ENCODE measurements at regions not wholly inside any gene's neighbourhood (a gene's known extent, or its start where the extent isn't known, plus 50 kb on each side); places are given as distances from the start of the nearest gene placed in this dataset.

GRCh38 chr5:15183520-15183919, 311.9 kb upstream of the ANKH start:
- Histone ChIP-seq H3K4me1 (ENCODE audit: control insufficient read depth, extremely low read depth, insufficient read depth, low read length) (no peaks in the 10 kb centered on the region), H3K27me3 (ENCODE audit: control insufficient read depth, insufficient read depth, low read length) (no peaks in the 10 kb centered on the region), H4K20me1 (ENCODE audit: control insufficient read depth, extremely low read depth, insufficient read depth, low read length) (no peaks in the 10 kb centered on the region), H3K36me3 (ENCODE audit: control insufficient read depth, insufficient read depth, low read length) (no peaks in the 10 kb centered on the region), H3K4me3 (replicated peaks in 1 of 4; ENCODE audit: control extremely low read depth in 1 of 4, insufficient read depth in 1 of 4, low read depth in 3 of 4, low read length in 4 of 4) (no peak overlapping the region), H3K4me2 (ENCODE audit: extremely low read depth, insufficient read depth, low read length) (no peak overlapping the region), H2AFZ (ENCODE audit: low read length) (no peak overlapping the region), H3K79me2 (ENCODE audit: control insufficient read depth, insufficient read depth, low read length) (no peaks in the 10 kb centered on the region), H3K9me3 (ENCODE audit: control insufficient read depth, insufficient read depth, low read depth, low read length) (no peaks in the 10 kb centered on the region), H3K27ac (ENCODE audit: insufficient read depth, low read length) (no peak overlapping the region), H3K9ac (ENCODE audit: insufficient read depth, low read length) (no peak overlapping the region)
- TF ChIP-seq CTCF (conservative IDR thresholded peaks at IDR 0.05 in 1 of 2, IDR thresholded peaks at IDR 0.05 in 1 of 2; ENCODE audit: low read depth in 1 of 2, low read length in 2 of 2) (peak; percentile 18 to 28), EZH2 (IDR thresholded peaks at IDR 0.05; ENCODE audit: low read length, missing control alignments) (no peak)
- DNase-seq (ENCODE audit: low read depth in 2 of 2), result no peak

- Histone ChIP-seq H3K79me2 (ENCODE audit: control insufficient read depth, insufficient read depth, low read length) (no peaks in the 10 kb centered on the region), H3K9me3 (ENCODE audit: control insufficient read depth, insufficient read depth, low read depth, low read length) (no peaks in the 10 kb centered on the region), H3K9ac (ENCODE audit: insufficient read depth, low read length) (no peak overlapping the region), H3K27me3 (ENCODE audit: control insufficient read depth, insufficient read depth, low read length) (no peaks in the 10 kb centered on the region), H3K4me3 (replicated peaks in 1 of 4; ENCODE audit: control extremely low read depth in 1 of 4, insufficient read depth in 1 of 4, low read depth in 3 of 4, low read length in 4 of 4) (no peak overlapping the region), H3K27ac (ENCODE audit: insufficient read depth, low read length) (no peak overlapping the region), H3K4me2 (ENCODE audit: extremely low read depth, insufficient read depth, low read length) (no peak overlapping the region), H4K20me1 (ENCODE audit: control insufficient read depth, extremely low read depth, insufficient read depth, low read length) (no peaks in the 10 kb centered on the region), H2AFZ (ENCODE audit: low read length) (no peak overlapping the region), H3K4me1 (ENCODE audit: control insufficient read depth, extremely low read depth, insufficient read depth, low read length) (no peaks in the 10 kb centered on the region), H3K36me3 (ENCODE audit: control insufficient read depth, insufficient read depth, low read length) (no peaks in the 10 kb centered on the region)
- DNase-seq (ENCODE audit: low read depth in 2 of 2), result no peak
- TF ChIP-seq EZH2 (IDR thresholded peaks at IDR 0.05; ENCODE audit: low read length, missing control alignments), result no peak
- TF ChIP-seq CTCF (conservative IDR thresholded peaks at IDR 0.05 in 1 of 2, IDR thresholded peaks at IDR 0.05 in 1 of 2; ENCODE audit: low read depth in 1 of 2, low read length in 2 of 2), result no peak
Measured at GRCh38 chr5:15170173-15170572, 298.6 kb upstream of the ANKH start.

- H3K27me3 ChIP-seq (ENCODE audit: control insufficient read depth, insufficient read depth, low read length), result no peaks in the 10 kb centered on the region
- no peaks in the 10 kb centered on the region for H3K36me3 ChIP-seq (ENCODE audit: control insufficient read depth, insufficient read depth, low read length)
- no peak overlapping the region for H3K4me3 ChIP-seq (replicated peaks in 1 of 4; ENCODE audit: control extremely low read depth in 1 of 4, insufficient read depth in 1 of 4, low read depth in 3 of 4, low read length in 4 of 4)
- H4K20me1 ChIP-seq (ENCODE audit: control insufficient read depth, extremely low read depth, insufficient read depth, low read length), result no peaks in the 10 kb centered on the region
- H3K9me3 ChIP-seq (ENCODE audit: control insufficient read depth, insufficient read depth, low read depth, low read length), result no peaks in the 10 kb centered on the region
- H3K9ac ChIP-seq (ENCODE audit: insufficient read depth, low read length), result no peak overlapping the region
- no peak overlapping the region for H3K4me2 ChIP-seq (ENCODE audit: extremely low read depth, insufficient read depth, low read length)
- no peak overlapping the region for H3K27ac ChIP-seq (ENCODE audit: insufficient read depth, low read length)
- no peak overlapping the region for H2AFZ ChIP-seq (ENCODE audit: low read length)
- no peak for DNase-seq (ENCODE audit: low read depth in 2 of 2)
- H3K79me2 ChIP-seq (ENCODE audit: control insufficient read depth, insufficient read depth, low read length), result no peaks in the 10 kb centered on the region
- no peak for TF ChIP-seq CTCF (conservative IDR thresholded peaks at IDR 0.05 in 1 of 2, IDR thresholded peaks at IDR 0.05 in 1 of 2; ENCODE audit: low read depth in 1 of 2, low read length in 2 of 2)
- no peak for TF ChIP-seq EZH2 (IDR thresholded peaks at IDR 0.05; ENCODE audit: low read length, missing control alignments)
- H3K4me1 ChIP-seq (ENCODE audit: control insufficient read depth, extremely low read depth, insufficient read depth, low read length), result no peaks in the 10 kb centered on the region
Measured at GRCh38 chr5:15168358-15168757, 296.8 kb upstream of the ANKH start.
